ENCODE measurements at regions not wholly inside any gene's neighbourhood (a gene's known extent, or its start where the extent isn't known, plus 50 kb on each side); places are given as distances from the start of the nearest gene placed in this dataset.
"Not testable (repeated sequence)": the region's sequence is repeated elsewhere in the genome, so short reads cannot be mapped to it uniquely, and the experiment has no call there.

DNA sequence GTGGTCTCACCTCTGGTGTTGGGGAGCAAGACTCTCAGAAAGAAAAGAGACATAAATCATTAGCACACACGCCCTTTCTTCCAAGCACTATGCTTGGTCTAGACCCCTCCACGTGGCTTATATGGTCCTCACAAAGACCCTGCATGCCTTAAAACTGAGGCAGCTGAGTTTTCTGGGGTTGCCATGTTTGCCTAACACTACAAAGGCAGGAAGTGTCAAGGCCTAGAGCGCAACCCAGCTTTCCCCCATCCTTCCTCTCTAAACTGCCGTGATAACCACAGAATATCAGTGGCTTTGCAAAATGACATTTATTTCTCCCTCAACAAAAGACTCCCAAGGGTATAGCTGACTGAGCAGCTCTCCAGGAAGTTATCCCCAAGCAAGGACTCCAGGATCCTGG is 146.5 kb upstream of the TOP1 start:
- no peak overlapping the region for H3K4me3 ChIP-seq (ENCODE audit: low read depth, low read length)
- TF ChIP-seq, protein P1, sequence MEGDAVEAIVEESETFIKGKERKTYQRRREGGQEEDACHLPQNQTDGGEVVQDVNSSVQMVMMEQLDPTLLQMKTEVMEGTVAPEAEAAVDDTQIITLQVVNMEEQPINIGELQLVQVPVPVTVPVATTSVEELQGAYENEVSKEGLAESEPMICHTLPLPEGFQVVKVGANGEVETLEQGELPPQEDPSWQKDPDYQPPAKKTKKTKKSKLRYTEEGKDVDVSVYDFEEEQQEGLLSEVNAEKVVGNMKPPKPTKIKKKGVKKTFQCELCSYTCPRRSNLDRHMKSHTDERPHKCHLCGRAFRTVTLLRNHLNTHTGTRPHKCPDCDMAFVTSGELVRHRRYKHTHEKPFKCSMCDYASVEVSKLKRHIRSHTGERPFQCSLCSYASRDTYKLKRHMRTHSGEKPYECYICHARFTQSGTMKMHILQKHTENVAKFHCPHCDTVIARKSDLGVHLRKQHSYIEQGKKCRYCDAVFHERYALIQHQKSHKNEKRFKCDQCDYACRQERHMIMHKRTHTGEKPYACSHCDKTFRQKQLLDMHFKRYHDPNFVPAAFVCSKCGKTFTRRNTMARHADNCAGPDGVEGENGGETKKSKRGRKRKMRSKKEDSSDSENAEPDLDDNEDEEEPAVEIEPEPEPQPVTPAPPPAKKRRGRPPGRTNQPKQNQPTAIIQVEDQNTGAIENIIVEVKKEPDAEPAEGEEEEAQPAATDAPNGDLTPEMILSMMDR (conservative IDR thresholded peaks at IDR 0.05; ENCODE audit: low read depth, low read length): no peak
- DNase-seq (ENCODE audit: low read depth): no peak

DNA sequence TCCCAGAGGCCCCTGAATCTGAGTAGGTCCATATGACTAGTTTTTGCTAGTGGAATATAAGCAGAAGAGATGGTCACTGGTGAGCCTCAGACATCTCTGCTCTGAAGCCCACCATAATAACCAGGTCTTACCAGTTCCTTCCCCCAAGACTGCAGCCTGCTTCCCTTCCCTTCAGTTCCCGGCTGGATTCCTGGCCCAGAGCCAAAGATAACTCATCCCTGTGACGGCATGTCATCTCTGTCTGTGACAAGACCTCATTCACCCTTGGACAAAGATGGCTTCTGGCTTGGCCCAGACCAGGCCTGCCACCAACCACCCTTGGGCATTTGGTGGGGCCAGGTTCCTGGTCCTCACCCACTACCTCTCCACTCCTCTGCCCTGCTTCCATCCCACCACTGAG is 145.5 kb upstream of the TOP1 start:
- no peak overlapping the region for H3K4me3 ChIP-seq (ENCODE audit: low read depth, low read length)
- TF ChIP-seq, protein P1 (conservative IDR thresholded peaks at IDR 0.05; ENCODE audit: low read depth, low read length): no peak

DNA sequence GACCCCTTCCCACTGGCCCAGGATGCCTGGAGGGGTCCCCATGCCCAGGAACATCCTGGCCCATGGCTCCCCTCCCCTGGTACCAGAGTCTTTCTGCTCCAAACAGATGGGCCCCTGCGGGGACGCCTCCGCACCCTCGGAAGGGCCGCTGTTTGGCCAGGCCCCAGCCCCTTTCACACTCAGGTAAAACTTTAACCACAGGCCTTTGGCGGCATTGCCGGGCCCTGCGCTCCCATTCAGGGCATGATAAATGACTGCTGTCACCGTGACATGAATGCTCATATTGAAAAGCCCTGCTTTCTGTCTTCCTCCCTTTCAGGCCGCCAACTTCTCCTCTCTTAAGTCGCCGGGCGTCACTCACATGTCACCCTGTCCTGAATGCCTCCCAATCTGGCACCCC is 141.5 kb upstream of the TOP1 start:
- no peak for DNase-seq (ENCODE audit: low read depth)
- TF ChIP-seq, protein P1 (conservative IDR thresholded peaks at IDR 0.05; ENCODE audit: low read depth, low read length): no peak
- no peak overlapping the region for H3K4me3 ChIP-seq (ENCODE audit: low read depth, low read length)

More for the DNA sequence above, 145.5 kb upstream of the TOP1 start:
- DNase-seq (ENCODE audit: low read depth): no peak

DNA sequence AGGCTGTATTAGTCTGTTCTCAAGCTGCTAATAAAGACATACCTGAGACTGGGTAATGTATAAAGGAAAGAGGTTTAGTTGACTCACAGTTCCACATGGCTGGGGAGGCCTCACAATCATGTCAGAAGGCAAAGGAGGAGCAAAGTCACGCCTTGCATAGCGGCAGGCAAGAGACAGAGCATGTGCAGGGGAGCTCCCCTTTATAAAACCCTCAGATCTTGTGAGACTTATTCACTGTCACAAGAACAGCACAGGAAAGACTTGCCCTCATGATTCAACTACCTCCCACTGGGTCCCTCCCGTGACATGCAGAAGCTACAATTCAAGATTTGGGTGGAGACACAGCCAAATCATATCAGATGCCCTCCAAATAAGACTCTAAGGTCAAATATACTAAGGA is 139.4 kb upstream of the TOP1 start:
- H3K4me3 ChIP-seq (ENCODE audit: low read depth, low read length); DNase-seq (ENCODE audit: low read depth): not testable (repeated sequence)

DNA sequence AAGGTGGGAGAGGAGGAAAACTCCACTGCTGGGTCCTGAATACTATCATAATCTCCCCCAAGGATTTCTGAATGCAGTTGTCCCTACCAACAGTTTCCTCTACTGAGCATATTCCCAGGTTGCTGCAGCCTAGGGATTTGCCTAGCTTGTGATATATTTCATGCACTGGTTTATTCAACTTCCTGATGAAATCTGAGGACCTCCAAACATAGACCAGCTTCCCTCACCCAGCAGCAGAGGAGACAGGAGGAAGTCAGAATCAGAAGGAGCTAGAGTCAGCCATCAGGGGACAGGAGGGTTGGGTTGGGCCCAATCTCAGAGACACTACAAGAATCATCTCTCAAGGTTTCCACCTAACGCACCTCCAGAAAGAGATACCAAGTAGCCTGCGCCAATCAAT is 138.4 kb upstream of the TOP1 start:
- no peak overlapping the region for H3K4me3 ChIP-seq (ENCODE audit: low read depth, low read length)
- no peak for DNase-seq (ENCODE audit: low read depth)

DNA sequence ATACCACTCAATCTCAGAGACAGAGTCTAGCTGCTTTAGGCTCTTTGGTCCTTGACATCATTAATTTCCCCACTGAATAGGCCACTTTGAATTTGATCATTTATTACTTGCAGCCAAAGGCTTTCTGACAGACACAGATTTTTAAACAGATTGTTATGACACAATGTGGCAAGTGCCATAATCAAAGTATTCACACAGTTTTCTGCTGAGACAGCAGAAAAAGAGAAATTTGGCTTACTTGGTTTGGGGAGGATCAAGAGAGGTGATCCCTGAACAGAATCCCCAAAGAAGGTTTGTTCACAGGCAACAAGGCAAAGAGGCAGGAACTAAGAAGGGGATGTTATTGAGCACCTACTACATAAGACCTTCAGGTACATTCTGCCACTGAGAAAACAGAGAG is 138.0 kb upstream of the TOP1 start:
- TF ChIP-seq, protein P1 (conservative IDR thresholded peaks at IDR 0.05; ENCODE audit: low read depth, low read length): no peak
- H3K4me3 ChIP-seq (ENCODE audit: low read depth, low read length): no peak overlapping the region
- DNase-seq (ENCODE audit: low read depth): no peak

More for the DNA sequence above, 138.4 kb upstream of the TOP1 start:
- TF ChIP-seq, protein P1 (conservative IDR thresholded peaks at IDR 0.05; ENCODE audit: low read depth, low read length): no peak

DNA sequence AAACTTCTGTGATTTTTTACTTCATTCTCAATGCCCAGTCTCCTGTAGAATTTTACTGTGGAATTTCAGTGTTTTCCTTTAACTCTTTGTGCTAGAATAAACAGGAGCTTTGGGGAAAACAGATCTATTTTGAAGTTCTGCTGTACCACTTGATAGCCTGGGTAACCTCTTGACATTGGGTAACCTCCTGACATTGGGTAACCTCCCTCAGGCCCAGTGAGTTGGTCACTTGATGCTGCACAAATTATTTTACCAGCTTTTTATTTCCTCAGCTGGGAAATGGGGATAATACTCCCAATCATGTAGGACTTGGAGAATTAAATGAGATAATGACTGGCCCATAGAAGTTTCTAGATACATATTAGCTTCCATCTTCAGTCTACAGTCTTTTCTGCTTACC is 137.3 kb upstream of the TOP1 start:
- no peak for DNase-seq (ENCODE audit: low read depth)
- no peak overlapping the region for H3K4me3 ChIP-seq (ENCODE audit: low read depth, low read length)
- TF ChIP-seq, protein P1 (conservative IDR thresholded peaks at IDR 0.05; ENCODE audit: low read depth, low read length): no peak

DNA sequence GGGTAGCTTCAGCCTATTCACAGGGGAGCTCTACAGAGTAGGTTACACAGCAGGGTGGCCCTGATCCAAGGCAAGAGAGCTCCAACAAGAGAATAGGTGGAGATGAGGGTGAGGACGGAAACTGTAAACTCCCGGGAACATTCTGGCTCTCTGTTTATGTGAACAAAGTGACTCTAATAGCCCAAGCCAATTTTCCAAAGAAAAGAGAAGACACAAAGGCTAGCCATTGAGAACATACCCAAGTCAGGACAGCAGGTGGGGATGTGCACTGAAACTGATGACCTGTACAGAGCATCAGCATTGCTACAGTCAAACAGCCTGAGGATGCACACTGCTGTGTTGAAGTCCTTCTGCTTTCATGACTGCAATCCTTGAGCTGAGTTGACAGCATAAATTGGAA is 136.0 kb upstream of the TOP1 start:
- no peak overlapping the region for H3K4me3 ChIP-seq (ENCODE audit: low read depth, low read length)
- no peak for DNase-seq (ENCODE audit: low read depth)
- TF ChIP-seq, protein P1 (conservative IDR thresholded peaks at IDR 0.05; ENCODE audit: low read depth, low read length): no peak

All from epithelial cell of proximal tubule (primary cell).